ENCODE measurements at regions not wholly inside any gene's neighbourhood (a gene's known extent, or its start where the extent isn't known, plus 50 kb on each side); places are given as distances from the start of the nearest gene placed in this dataset.
A peak's percentile ranks its signal among the peaks of the same experiment; 100 is the strongest.

- H3K9me3 ChIP-seq = no peaks in the 10 kb centered on the region
- WGBS (ENCODE audit: insufficient coverage, low coverage, low lambda C conversion rate, missing lambda C conversion rate) = 73% methylated on average over 2 of the region's 2 CpGs
- no peak overlapping the region for H3K27ac ChIP-seq
- DNase-seq (no peak), ATAC-seq (no peak)
- no peaks in the 10 kb centered on the region for H3K27me3 ChIP-seq
- intact Hi-C loops (cut with DNase I) = no loop called here
- H3K4me1 ChIP-seq = peaks cover 0 to 11% (median 4%) of the 10 kb centered on the region in 4 donors
- H3K36me3 ChIP-seq = no peaks in the 10 kb centered on the region
- H3K4me3 ChIP-seq = no peak overlapping the region
- TF ChIP-seq CTCF (IDR thresholded peaks at IDR 0.05) = no peak
- TF ChIP-seq POLR2A (IDR thresholded peaks at IDR 0.05) = no peak
Measured at GRCh38 chr18:45252474-45252873, 362.8 kb upstream of the SLC14A2 start.

GRCh38 chr18:45253056-45253565 lies 362.2 kb upstream of the SLC14A2 start:
- intact Hi-C loops (cut with DNase I) = no loop called here
- H3K4me1 ChIP-seq = peaks cover 0 to 11% (median 4%) of the 10 kb centered on the region in 4 donors
- H3K4me3 ChIP-seq = no peak overlapping the region

GRCh38 chr18:45253973-45254708 lies 361.1 kb upstream of the SLC14A2 start:
- Histone ChIP-seq H3K4me3 (no peak overlapping the region), H3K36me3 (no peaks in the 10 kb centered on the region), H3K27ac (no peak overlapping the region), H3K9me3 (no peaks in the 10 kb centered on the region), H3K27me3 (no peaks in the 10 kb centered on the region), H3K4me1 (peaks cover 0 to 5% (median under 1%) of the 10 kb centered on the region in 4 donors)
- 67% methylated on average over 4 of the region's 6 CpGs for WGBS (ENCODE audit: insufficient coverage, low coverage, low lambda C conversion rate, missing lambda C conversion rate)
- DNase-seq (peak in 2 of 3 donors; percentile 50 to 70), ATAC-seq (peak; percentile 32 to 62 (median 53))
- intact Hi-C loops (cut with DNase I) = no loop called here
- TF ChIP-seq CTCF (IDR thresholded peaks at IDR 0.05) = no peak
- TF ChIP-seq POLR2A (IDR thresholded peaks at IDR 0.05) = no peak

More at GRCh38 chr18:45253056-45253565, 362.2 kb upstream of the SLC14A2 start:
- WGBS (ENCODE audit: insufficient coverage, low coverage, low lambda C conversion rate, missing lambda C conversion rate) = 79% methylated on average over 6 of the region's 6 CpGs
- no peak overlapping the region for H3K27ac ChIP-seq
- DNase-seq (no peak), ATAC-seq (no peak)
- no peaks in the 10 kb centered on the region for H3K36me3 ChIP-seq
- H3K27me3 ChIP-seq = no peaks in the 10 kb centered on the region
- H3K9me3 ChIP-seq = no peaks in the 10 kb centered on the region
- no peak for TF ChIP-seq CTCF (IDR thresholded peaks at IDR 0.05)
- no peak for TF ChIP-seq POLR2A (IDR thresholded peaks at IDR 0.05)

DNA sequence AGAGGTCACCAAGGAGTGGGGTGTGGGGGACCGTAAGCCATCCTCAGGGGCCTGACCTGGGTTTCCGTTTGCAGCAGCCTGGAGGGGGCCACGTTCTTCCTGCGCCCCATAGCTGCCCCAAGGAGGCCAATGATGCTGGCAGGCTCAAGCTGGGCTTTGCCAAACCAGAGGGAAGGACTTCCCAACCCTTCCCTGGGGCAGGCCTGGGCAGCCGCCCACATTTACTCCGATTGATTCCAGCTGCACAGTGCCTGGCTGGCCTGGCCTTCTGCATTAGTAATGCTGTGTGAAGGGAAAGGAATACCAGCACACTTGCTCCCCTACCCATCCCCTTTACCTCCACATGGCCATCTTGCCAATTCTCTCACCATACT lies 360.6 kb upstream of the SLC14A2 start:
- 80% methylated on average over 4 of the region's 6 CpGs for WGBS (ENCODE audit: insufficient coverage, low coverage, low lambda C conversion rate, missing lambda C conversion rate)
- ATAC-seq = no peak
- H3K36me3 ChIP-seq = no peaks in the 10 kb centered on the region
- H3K9me3 ChIP-seq = no peaks in the 10 kb centered on the region
- no peak overlapping the region for H3K4me3 ChIP-seq
- H3K4me1 ChIP-seq = no peaks in the 10 kb centered on the region
- intact Hi-C loops (cut with DNase I) = no loop called here
- H3K27ac ChIP-seq = no peak overlapping the region
- TF ChIP-seq CTCF (IDR thresholded peaks at IDR 0.05) (no peak), POLR2A (IDR thresholded peaks at IDR 0.05) (no peak)
- H3K27me3 ChIP-seq = no peaks in the 10 kb centered on the region
- DNase-seq = no peak

All from right lobe of liver (tissue), 6 donors.